Activated CD4-positive, alpha-beta T cell treated with anti-CD3 and anti-CD28 coated beads, Interleukin-2, amount 50 U/mL, for 16 hours (primary cell): ENCODE measurements at regions not wholly inside any gene's neighbourhood (a gene's known extent, or its start where the extent isn't known, plus 50 kb on each side); places are given as distances from the start of the nearest gene placed in this dataset.

Source experiments
- DNase-seq: peaks from one replicate; pipeline ENCODE4 v3.0.0-alpha.2; 2020

DNA sequence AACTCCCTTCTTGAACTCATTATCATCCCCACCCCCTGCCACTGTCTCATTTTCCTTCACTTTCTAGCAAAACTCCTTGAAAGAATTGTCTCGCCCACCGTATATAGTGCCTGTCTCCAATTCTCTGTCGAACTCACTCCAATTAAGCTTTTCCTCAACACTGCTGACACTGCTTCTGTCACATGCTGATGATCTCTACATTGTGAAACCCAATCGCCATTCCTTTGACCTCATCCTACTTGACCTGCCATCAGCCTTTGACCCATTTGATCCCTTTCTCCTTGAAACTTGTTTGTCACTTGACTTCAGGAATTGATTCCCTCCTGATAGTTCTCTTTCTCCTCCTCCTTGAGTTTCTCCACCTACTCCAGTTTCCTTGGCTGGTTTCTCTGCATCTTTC is 54.8 kb downstream of the CCDC71L start:
- no peak for DNase-seq

DNA sequence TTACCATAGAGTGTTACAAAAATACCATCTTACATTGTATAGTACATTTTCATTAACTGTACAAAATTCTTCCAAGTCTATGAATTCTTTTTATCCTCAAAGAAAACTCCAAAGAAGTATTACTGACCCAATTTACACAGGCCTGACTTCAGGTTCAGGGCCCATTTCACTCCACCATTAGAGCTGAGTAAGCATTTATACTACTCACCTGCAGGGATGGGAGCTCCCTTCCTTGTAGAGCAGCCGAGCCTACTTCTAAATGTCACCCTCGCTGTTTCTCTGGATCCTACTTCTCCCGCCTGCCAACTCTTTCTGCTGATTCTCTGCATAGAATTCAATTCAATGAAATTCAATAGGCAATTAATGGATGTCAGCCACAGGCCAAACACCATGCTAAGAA is 56.0 kb downstream of the CCDC71L start:
- DNase-seq, result no peak

DNA sequence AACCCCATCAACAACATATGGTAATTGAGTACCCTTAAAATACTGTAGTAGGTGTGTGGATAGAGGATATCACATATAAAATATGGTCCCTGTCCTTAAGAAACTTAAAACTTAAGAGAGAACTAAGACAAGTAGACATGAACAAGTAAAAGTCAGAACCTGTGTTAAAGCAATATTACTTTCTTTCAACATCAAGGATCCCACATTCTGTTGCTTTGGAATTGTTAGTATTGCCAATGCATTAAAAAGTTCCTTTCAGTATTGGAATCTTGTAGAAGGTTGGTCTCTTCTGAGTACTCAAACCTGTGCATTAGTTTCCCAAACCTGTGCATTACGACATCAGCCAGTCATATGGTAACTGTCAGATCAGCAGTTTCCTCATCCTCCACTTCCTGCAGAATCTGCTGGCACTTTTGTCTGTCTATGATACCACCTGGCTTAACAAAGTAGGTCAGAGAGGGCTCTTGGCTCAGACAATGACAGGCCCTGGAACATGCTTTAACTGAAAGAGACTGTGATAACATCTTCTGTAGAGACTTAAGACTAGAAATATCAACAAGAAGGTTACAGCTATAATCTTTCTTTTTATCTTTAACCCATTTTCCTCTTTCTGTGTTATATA is 56.5 kb downstream of the CCDC71L start:
- peak; percentile 66 for DNase-seq

DNA sequence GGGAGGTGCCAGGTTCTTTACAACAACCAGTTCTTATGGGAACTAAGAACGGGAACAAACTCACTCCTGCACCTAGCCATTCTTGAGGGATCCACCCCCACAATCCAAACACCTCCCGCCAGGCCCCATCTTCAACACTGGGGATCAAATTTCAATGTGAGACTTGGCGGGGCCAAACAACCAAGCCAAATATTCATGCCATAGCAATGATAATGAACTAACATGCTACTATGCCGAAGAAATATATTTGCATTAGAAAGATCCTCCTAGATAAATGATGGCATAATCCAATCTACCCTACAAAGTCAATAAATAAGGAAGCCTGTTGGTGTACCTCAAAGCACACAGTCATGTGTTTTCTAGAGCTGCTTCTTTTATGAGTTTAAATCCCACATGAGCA is 57.6 kb downstream of the CCDC71L start:
- no peak for DNase-seq

DNA sequence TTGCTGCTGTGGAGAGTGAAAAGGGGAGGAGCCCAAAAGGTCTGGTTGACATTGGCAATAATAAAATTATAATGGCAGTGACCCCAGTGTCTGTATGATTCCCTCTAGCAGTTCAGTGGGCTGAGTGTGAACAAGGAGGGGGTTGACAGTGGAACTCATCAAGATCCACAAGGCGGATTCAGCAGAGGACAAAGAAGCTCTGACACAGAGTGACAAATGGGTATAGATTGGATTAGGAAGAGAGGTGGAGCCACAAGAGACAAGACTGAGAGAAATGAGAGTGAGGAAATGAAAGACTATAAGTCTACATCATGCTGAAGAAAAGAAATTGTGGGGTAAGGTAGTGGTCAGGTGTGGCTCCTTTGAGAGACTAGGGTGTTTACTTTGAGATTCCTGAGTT is 58.9 kb downstream of the CCDC71L start:
- DNase-seq, result no peak

DNA sequence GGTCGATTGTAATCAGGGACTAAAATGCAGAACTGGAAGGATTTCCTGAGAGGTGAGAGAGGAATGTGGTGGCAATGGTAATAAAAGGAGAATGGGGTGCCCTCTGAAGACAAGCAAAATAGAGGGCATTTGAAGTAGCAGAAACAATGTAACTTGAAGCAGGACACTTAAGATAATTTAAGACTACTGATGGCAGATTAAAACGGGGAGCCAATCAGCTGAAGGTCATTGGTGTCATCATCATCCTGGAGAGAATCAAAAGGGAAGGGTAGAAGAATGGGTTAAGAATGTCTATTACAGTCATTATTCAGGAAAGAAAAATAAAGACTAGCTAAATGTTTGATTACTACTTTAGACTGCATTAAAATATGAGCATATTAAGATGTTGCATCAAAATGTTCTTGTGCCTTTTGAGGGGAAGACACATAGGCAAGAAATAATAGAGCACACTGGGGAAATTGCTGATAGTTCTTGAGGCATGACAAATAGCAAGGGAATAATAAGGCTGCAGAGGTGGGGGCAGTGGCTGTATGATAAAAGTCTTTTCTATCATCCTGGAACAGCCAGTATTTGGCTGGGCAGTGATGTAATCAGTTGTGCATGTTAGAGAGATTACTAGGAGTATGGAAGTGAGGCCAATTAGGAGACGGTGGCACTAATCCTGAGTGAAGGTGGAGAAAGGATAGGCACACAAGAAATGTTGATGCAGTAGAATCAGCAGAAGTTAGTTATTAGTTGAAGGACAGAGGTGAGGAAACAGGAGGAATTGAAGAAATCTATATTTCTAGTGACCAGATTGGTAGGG is 60.2 kb downstream of the CCDC71L start:
- DNase-seq, result no peak

DNA sequence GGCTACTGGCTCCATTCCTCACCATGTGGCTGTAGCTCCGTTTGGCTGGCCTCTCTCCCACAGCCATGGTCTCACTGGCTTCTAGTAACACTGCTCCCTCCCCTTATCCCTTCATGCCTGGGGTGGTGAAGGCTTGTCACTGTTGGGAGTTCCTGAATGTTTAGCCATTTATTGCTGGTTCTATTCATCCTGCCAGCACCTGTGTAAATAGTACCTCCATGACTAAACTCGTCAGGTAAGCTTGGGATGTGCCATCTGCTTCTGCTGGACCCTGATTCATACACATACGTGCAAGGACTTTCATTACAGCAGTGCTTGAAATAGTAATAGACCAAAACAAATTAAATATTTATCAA is 61.6 kb downstream of the CCDC71L start:
- DNase-seq, result no peak

- DNase-seq, result peak; percentile 86
Measured at GRCh38 chr7:106598663-106599342, 62.2 kb downstream of the CCDC71L start.

DNA sequence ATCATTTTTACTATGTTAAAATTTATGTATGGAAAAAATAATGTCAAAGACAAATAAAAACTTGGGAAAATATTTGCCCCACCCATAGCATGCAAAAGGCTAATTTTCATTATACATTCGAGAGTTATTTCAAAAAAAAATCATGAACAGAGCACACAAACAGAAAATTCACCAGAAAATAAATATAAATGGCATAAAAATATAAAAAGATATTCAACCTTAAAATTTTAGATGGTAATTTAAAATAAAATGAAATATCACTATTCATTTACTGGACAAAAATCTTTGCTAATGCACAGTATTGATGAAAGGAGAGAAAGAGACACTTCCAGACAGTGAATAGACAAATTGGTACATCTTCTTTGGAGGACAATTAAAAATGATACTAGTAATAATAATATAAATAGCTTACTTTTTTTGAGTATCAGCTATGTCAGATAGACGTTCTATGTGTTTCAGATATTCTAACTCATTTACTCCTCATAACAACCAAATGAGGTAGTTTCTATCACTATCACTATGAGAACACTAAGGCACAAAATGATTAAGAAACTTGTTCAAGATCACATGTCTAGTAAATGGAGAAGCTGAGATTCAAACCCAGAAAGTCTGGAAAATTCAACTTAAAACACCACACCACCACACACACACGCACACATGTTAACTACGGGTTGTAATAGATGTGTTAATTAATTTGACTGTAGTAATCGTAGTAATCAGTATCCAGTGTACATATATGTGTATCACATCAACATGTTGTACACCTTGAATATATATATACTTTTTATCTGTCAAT is 63.0 kb downstream of the CCDC71L start:
- peak; percentile 32 for DNase-seq

- no peak for DNase-seq
Measured at GRCh38 chr7:106597014-106597413, 63.9 kb downstream of the CCDC71L start.

- no peak for DNase-seq
Measured at GRCh38 chr7:106595922-106596321, 65.0 kb downstream of the CCDC71L start.

DNA sequence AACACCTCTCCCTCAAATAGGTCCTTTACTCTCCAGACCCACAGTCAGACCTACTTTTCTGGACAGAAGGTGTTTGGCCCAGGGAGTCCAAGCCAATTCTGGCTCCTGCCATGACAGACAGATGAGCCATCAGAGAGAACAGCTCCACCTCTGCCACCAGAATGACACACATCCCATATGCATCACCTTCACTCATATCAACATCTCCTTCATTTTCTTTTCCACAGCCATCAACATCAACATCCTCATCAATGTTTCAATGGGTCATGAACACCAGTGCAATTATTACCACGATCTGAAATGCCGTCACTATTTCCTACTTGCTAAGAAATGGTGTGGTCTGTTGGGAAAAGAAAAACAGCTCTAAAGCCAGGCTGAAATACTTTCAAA is 67.9 kb downstream of the CCDC71L start:
- DNase-seq, result no peak

GRCh38 chr7:106592282-106593027 is 68.5 kb downstream of the CCDC71L start:
- no peak for DNase-seq

DNA sequence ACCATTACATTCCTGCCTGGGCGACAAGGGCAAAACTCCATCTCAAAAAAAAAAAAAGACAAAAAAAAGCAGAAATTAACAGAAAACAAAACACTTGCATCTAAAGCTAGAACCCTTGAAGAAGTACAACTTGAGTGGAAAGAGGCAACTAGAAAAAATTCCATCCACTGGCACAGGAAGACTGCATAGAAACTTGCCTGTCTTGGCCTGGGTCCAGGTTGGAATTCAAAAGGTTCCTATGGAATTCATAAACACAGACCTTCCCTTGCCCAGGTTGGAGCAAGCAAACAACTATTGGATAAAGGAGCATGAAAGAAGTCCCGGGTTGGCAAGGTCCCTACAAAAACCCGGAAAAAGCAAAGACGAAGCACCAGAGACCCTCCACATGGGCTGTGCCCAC is 69.8 kb downstream of the CCDC71L start:
- no peak for DNase-seq

GRCh38 chr7:106590209-106590816 is 70.6 kb downstream of the CCDC71L start:
- DNase-seq, result no peak

DNA sequence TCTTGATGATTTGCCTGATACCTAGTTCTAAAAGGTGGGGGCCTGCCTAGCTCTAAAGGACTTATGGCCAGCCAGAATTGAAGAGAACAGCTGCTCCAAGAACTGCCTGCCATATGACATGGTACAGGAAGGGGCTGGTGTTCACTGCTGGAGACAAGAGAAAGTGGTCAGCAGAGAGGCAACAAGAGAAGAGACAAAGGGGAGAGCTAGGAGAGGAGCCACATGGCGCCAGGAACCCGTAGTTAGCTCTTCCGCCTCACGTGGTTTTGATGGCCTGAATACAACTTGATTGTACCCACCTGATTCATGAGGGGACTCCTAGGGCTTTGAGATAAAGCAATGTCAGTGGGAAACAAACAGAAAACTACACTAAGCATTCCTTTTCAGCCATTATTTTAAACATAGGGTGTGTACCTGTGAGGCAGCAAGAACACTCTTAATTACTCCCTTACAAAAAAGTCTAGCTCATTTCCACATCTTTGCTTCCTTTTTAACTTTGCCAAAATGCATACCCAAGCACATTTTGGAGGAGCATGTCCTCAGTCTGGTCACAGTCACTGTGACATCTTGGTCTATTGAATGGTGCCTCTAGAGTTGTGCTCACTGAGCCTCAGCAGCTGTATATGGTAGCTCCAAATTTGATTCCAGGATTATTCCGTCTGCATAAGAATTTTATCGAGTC is 71.6 kb downstream of the CCDC71L start:
- no peak for DNase-seq

DNA sequence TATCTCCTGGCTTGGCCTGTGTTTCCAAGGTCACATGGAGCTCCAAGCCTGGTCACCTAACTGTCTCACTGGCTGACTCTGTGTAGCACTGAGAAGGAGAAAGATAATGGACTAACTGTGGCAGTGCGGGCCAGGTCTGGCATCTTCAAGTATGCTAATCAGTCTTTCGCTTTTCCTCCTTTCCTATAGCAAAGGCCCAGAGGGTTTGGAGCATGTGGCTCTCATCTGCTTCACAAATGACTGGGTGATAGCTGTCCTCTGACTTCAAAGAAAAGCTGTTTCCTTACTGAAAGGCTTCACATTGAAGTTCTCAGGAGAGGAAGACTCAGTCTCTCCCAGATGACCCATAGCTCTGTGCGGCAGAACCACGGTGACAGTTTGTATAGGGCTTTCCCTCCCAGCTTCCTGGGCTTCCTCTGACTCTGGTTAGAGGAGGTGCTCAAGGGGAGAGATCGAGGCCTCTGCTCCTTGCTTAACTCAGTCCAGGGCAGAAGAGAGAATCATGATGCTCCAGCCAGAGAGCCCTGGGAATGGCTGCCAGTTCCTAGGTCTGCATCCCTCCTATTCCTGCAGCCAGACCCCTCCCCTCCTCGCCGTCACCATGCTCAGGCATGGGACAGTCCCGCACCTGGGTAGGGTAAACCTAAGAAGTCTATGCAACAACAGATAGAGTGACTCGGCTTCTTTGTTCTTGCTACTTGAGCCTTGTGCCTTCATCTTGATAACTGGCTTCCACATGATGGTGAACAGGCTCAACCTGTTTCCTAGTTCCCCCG is 72.3 kb downstream of the CCDC71L start:
- DNase-seq, result no peak

GRCh38 chr7:106584914-106585759 is 75.8 kb downstream of the CCDC71L start:
- DNase-seq, result no peak
